ENCODE measurements at regions not wholly inside any gene's neighbourhood (a gene's known extent, or its start where the extent isn't known, plus 50 kb on each side); places are given as distances from the start of the nearest gene placed in this dataset.

GRCh38 chr5:77849308-77849900 lies 73.3 kb upstream of the TBCA start:
- TF ChIP-seq GATA3 (IDR thresholded peaks at IDR 0.05; ENCODE audit: low read depth, low read length) (no peak), GATA2 (IDR thresholded peaks at IDR 0.05; ENCODE audit: low read depth, low read length) (no peak)

GRCh38 chr5:77847814-77848290 lies 71.7 kb upstream of the TBCA start:
- no peak for TF ChIP-seq GATA3 (IDR thresholded peaks at IDR 0.05; ENCODE audit: low read depth, low read length)
- TF ChIP-seq GATA2 (IDR thresholded peaks at IDR 0.05; ENCODE audit: low read depth, low read length), result no peak

GRCh38 chr5:77847129-77847460 lies 71.0 kb upstream of the TBCA start:
- TF ChIP-seq GATA2 (IDR thresholded peaks at IDR 0.05; ENCODE audit: low read depth, low read length) (no peak), GATA3 (IDR thresholded peaks at IDR 0.05; ENCODE audit: low read depth, low read length) (no peak)

DNA sequence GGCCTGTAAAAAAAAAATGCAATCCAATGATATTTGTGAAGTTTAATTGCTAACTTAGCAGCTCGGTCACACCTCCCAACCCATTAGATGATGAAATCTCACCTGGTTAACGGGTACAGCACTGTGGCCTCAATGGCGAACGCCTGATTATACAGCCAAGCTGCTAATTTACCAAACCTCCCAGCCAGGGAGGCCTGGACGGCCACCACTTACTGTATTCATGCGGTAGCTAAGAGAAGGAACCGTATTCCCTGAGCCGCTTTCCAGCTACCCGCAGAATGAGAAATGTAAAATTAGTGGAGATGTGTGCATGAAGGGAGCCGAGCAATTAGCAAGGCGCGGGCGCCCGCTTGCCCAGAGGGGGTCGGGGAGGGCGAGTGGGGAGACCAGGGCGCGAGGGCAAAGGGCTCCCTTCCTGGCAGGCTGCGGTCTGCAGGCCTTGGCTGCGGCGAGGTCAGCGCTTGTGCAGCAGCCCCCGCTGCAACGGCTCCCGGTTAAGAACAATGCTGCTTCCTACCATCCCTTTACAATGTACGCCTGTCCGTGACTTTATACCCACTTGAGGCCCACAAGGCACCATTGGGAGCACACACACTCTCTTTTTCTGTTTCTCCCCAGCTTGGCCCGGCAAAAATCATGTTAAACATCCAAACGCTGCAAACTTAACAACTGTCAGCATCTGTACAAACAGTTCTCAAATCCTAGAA lies 70.4 kb upstream of the TBCA start:
- TF ChIP-seq GATA2 (IDR thresholded peaks at IDR 0.05; ENCODE audit: low read depth, low read length) (no peak), GATA3 (IDR thresholded peaks at IDR 0.05; ENCODE audit: low read depth, low read length) (no peak)

DNA sequence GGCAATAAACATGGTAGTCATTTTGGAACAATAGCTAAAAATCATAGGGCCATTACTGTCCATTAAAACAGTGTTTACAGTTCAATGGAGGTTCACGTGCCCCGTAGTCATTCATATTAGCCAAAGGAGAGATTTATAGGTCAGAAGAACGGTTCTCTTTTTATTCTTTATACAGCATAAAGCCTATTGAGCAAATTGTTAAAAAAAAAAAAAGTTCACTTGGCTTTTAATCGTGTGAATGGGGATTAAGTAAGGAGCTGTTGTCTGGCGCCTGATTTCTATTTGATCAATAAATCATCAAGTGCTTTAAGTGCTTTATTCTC lies 69.1 kb upstream of the TBCA start:
- no peak for TF ChIP-seq GATA3 (IDR thresholded peaks at IDR 0.05; ENCODE audit: low read depth, low read length)
- no peak for TF ChIP-seq GATA2 (IDR thresholded peaks at IDR 0.05; ENCODE audit: low read depth, low read length)

DNA sequence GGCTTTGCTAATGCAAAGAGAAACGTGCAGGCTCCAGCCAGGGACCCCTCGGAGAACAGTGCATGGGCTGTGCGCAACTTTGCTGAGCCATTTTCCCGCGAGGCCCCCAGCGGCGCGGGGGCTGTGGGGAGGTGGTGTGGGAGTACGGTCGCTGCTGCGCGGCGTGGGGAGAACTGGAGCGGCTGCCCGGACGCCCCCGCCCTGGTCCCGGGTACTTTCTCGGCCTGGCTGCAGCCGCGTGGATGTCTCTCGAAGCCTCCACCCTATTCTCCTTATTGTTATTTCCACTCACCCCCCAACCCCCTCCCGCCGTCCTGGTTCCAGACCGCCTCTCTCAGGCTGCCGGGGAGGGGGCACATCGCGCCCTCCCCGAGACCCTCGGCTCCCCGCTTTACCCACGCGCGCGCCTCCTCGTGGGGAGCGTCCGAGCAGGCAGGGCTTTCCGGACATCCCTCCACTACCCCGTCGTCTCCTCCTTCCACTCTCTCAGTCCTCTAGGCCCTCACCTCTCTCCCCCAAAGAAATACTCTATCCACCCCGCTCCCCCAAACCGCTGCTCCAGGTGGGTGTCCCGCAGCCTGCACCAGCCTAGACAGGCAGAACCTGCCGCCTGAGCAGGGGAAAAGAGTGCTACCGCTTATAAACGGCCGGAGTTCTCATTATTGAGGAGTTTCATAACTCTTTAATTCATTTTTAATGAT lies 68.6 kb upstream of the TBCA start:
- TF ChIP-seq GATA3 (IDR thresholded peaks at IDR 0.05; ENCODE audit: low read depth, low read length) (no peak), GATA2 (IDR thresholded peaks at IDR 0.05; ENCODE audit: low read depth, low read length) (no peak)

- TF ChIP-seq GATA2 (IDR thresholded peaks at IDR 0.05; ENCODE audit: low read depth, low read length) (no peak), GATA3 (IDR thresholded peaks at IDR 0.05; ENCODE audit: low read depth, low read length) (no peak)
These were observed 68.2 kb upstream of the TBCA start for GRCh38 chr5:77844373-77844622.

DNA sequence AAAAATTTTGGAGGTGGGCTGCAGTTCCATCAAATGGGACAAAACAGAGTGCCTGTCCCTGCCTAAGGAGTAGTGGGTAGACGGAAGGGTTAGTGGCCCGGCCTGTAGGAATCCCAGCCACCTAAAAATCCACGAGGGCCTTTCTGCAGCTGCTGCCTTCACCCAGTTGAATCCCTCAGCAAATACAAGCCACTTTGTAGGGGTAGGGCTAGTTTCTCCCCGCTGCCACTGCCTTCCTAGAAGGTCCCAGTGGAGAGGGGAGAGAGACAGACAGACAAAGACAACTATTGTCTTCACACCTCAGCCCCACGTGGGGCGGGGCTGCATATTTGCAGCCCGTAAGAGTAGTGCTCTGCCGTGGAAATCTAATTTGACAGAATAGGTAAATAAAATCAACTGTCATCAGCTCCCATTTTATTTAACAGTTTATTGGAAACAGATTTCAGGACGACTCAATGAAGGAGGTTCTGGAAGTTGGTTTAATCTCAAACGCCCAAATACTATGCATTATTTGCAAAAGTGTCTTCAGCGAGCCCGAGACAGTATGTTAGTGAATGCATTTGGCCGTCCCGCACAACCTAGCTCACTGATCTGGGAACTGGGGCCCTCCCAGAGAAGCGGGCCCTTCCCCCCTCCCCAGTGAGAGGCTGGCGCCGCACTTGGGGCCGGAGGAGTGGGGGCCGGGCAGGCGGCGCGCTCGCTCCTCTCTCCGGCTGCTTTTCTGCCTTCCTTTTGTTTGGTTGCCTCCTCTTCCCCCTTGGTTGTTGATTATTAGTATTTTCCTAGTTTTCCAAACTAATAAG lies 67.6 kb upstream of the TBCA start:
- TF ChIP-seq GATA2 (IDR thresholded peaks at IDR 0.05; ENCODE audit: low read depth, low read length), result no peak
- no peak for TF ChIP-seq GATA3 (IDR thresholded peaks at IDR 0.05; ENCODE audit: low read depth, low read length)

- no peak for TF ChIP-seq GATA2 (IDR thresholded peaks at IDR 0.05; ENCODE audit: low read depth, low read length)
- TF ChIP-seq GATA3 (IDR thresholded peaks at IDR 0.05; ENCODE audit: low read depth, low read length), result no peak
These were observed 66.1 kb upstream of the TBCA start for GRCh38 chr5:77842243-77842642.

DNA sequence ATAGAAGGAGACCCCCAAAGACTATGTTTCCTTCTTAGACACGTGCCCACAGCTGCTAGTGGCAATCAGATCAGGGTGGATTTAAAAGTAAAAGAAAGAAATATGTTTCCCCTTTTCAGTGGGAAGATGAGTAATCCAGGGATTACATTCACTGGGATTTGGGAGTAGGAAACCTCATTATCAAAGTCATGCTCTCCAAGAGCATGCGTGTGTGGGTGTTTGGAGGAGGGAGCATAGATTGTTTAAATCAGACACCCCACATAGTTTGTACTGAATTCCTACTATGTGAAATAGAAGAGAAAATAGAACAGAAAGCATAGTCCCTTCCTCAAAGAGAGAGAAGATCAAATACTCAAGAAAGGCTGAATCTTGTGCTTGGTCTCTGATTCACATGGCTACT lies 65.5 kb upstream of the TBCA start:
- no peak for TF ChIP-seq GATA3 (IDR thresholded peaks at IDR 0.05; ENCODE audit: low read depth, low read length)
- no peak for TF ChIP-seq GATA2 (IDR thresholded peaks at IDR 0.05; ENCODE audit: low read depth, low read length)

DNA sequence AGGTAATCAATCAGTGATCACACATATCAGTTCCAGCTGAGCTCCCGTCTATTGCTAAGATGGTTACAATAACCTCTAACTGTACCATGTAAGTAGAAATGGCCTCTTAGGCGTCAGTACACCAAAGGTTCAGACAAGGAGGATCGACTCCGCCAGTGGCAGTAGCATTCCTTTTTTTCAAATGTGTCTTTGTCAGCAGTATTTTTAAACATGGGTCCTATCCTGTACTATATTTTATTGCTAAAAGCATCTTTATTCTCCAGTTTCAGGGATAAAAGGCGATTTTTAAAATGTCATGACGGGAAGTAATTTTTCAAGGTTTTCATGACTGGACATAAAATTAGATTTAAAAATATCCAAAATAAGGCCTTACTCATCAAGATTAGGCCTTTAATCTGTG lies 64.8 kb upstream of the TBCA start:
- TF ChIP-seq GATA2 (IDR thresholded peaks at IDR 0.05; ENCODE audit: low read depth, low read length) (no peak), GATA3 (IDR thresholded peaks at IDR 0.05; ENCODE audit: low read depth, low read length) (no peak)

DNA sequence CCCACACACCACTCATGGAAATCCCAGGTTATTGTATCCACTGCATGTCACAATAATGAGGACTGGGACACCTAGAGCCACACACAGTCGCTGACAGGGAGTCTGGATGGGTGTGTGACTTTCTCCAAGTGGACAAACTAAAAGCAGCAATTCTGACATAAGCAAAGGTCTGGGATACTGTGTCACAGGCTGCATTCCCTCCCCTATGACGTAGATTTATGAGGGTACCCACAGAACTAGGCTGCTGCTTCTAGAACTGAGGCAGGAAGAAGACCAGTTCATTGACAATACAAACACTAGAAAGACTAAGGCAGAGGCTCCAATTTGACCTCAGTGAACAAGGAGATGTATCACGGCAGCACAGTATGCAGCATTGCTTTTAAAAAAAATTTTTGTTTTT lies 63.6 kb upstream of the TBCA start:
- TF ChIP-seq GATA2 (IDR thresholded peaks at IDR 0.05; ENCODE audit: low read depth, low read length), result no peak
- TF ChIP-seq GATA3 (IDR thresholded peaks at IDR 0.05; ENCODE audit: low read depth, low read length), result no peak

DNA sequence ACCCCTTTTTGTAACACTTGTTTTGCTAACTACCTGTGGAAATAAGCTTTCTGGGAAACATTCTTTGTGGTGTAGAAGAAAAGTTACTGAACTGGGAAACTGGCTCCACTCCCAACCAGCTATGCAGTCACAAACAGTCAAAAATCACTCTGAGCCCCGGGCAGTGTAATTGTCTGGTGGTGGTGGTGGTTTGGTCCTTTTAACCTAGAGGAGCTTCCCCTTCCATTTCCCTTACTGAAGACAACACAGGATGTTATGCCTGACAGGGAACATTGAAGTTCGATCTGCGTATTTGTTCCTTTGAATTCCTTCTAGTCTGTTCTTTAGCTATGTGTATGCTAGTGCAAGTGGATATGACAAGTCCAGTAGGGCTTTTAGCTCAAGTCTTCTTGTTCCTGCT lies 56.8 kb upstream of the TBCA start:
- TF ChIP-seq GATA2 (IDR thresholded peaks at IDR 0.05; ENCODE audit: low read depth, low read length) (no peak), GATA3 (IDR thresholded peaks at IDR 0.05; ENCODE audit: low read depth, low read length) (no peak)

DNA sequence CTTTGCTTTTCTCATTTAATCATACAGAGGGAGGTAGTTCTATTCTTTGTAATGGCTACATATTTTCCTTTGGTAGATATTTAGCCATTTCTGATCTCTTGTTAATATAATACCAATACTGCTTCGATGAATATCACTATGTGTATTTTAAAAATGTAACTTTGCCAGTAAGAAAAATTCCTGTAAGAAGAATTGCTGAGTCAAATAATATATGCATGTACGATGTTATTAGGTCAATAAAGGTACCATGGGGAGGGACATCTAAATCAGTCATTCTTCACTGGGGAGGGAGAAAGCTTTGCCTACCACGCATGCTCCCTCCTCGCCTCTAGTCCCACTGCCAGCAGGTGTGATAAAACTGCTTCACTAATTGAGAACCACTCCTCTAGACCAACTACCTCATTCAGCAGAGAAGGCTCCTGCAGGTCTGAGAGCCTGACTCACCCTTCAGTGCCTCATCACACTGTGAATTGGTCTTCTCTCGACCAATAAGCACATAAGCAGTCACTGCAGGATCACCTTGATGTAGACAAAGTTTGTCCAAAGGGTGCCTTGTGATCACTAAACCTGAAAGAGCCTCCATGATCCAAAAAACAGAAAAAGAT lies 56.1 kb upstream of the TBCA start:
- TF ChIP-seq GATA2 (IDR thresholded peaks at IDR 0.05; ENCODE audit: low read depth, low read length), result no peak
- no peak for TF ChIP-seq GATA3 (IDR thresholded peaks at IDR 0.05; ENCODE audit: low read depth, low read length)

Data from SH-SY5Y (cell line).